ENCODE measurements at regions not wholly inside any gene's neighbourhood (a gene's known extent, or its start where the extent isn't known, plus 50 kb on each side); places are given as distances from the start of the nearest gene placed in this dataset.

DNA sequence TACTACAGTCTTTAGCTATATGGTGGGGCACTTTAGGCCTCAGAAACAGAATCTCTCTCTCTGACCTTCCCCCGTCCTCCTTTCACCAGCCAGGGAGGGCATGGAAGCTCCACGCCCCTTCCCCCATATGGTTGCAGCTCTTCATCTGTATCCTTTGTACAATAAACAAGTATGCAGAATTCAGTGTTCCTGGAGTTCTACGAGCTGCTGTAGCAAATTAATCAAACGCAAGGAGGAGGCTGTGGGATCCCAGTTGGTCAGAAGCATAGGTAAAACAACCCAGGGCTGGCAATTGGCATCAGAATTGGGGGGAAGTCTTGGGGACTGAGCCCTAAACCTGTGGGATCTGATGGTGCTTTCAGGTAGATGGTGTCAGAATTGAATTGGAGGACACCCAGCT lies 163.7 kb upstream of the NLRP1 start:
- H3K9me3 Mint-ChIP-seq, result no peaks in the 10 kb centered on the region
- no peak for DNase-seq
- Histone ChIP-seq H3K27ac (ENCODE audit: low read length) (no peak overlapping the region), H3K4me1 (ENCODE audit: control insufficient read depth, insufficient read depth, low read length) (no peaks in the 10 kb centered on the region), H3K36me3 (ENCODE audit: control insufficient read depth, insufficient read depth, low read length) (no peaks in the 10 kb centered on the region), H3K4me3 (ENCODE audit: low read length) (no peak overlapping the region), H3K27me3 (ENCODE audit: control insufficient read depth, insufficient read depth, low read length) (no peaks in the 10 kb centered on the region), H3K9me3 (ENCODE audit: control insufficient read depth, insufficient read depth, low read length) (no peaks in the 10 kb centered on the region)
- TF ChIP-seq, protein P1, sequence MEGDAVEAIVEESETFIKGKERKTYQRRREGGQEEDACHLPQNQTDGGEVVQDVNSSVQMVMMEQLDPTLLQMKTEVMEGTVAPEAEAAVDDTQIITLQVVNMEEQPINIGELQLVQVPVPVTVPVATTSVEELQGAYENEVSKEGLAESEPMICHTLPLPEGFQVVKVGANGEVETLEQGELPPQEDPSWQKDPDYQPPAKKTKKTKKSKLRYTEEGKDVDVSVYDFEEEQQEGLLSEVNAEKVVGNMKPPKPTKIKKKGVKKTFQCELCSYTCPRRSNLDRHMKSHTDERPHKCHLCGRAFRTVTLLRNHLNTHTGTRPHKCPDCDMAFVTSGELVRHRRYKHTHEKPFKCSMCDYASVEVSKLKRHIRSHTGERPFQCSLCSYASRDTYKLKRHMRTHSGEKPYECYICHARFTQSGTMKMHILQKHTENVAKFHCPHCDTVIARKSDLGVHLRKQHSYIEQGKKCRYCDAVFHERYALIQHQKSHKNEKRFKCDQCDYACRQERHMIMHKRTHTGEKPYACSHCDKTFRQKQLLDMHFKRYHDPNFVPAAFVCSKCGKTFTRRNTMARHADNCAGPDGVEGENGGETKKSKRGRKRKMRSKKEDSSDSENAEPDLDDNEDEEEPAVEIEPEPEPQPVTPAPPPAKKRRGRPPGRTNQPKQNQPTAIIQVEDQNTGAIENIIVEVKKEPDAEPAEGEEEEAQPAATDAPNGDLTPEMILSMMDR (IDR thresholded peaks at IDR 0.05), result no peak
- no peaks in the 10 kb centered on the region for H3K4me1 Mint-ChIP-seq
- WGBS (ENCODE audit: insufficient coverage), result 90% methylated on average over 4 of the region's 4 CpGs
- H3K4me3 Mint-ChIP-seq, result no peak overlapping the region
- no peak overlapping the region for H3K27ac Mint-ChIP-seq
- intact Hi-C loops (cut with micrococcal nuclease), result no loop called here
- H3K27me3 Mint-ChIP-seq (ENCODE audit: low read depth in 2 of 2), result peaks cover 10 to 11% of the 10 kb centered on the region in 2 donors
- H3K36me3 Mint-ChIP-seq, result no peaks in the 10 kb centered on the region
- no peak for ATAC-seq

DNA sequence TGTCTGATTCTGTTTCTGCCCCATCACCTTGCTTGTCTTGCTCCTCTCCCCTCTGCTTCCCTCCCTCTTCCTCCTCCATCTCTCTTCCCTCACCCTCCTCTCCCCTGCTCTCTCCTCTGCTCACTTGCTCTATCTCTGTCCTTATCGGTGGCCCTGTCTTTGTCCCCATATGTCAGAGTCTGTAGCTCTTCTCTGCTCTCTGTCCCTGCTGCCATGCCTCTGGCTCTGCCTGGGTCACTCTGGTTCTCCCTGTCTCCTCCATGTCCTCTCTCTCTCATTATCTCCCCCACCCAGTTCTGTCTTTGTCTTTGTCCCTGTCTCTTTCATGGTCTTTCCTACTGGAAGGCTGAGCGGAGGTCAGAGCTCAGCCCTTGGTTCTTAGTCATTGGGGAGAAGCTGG lies 169.1 kb upstream of the NLRP1 start:
- intact Hi-C loops (cut with micrococcal nuclease), result no loop called here
- ATAC-seq, result no peak
- WGBS (ENCODE audit: insufficient coverage), result 94% methylated on average over 2 of the region's 2 CpGs
- TF ChIP-seq, protein P1 (IDR thresholded peaks at IDR 0.05), result no peak
- Histone ChIP-seq H3K4me1 (ENCODE audit: control insufficient read depth, insufficient read depth, low read length) (no peaks in the 10 kb centered on the region), H3K27me3 (ENCODE audit: control insufficient read depth, insufficient read depth, low read length) (no peaks in the 10 kb centered on the region), H3K36me3 (ENCODE audit: control insufficient read depth, insufficient read depth, low read length) (no peaks in the 10 kb centered on the region), H3K27ac (ENCODE audit: low read length) (no peak overlapping the region), H3K9me3 (ENCODE audit: control insufficient read depth, insufficient read depth, low read length) (no peaks in the 10 kb centered on the region), H3K4me3 (ENCODE audit: low read length) (no peak overlapping the region)
- H3K9me3 Mint-ChIP-seq, result no peaks in the 10 kb centered on the region
- no peak overlapping the region for H3K27ac Mint-ChIP-seq
- no peak overlapping the region for H3K4me3 Mint-ChIP-seq
- H3K4me1 Mint-ChIP-seq, result no peaks in the 10 kb centered on the region
- no peak for DNase-seq
- no peaks in the 10 kb centered on the region for H3K36me3 Mint-ChIP-seq
- H3K27me3 Mint-ChIP-seq (ENCODE audit: low read depth in 2 of 2), result peaks cover 22 to 25% of the 10 kb centered on the region in 2 donors

DNA sequence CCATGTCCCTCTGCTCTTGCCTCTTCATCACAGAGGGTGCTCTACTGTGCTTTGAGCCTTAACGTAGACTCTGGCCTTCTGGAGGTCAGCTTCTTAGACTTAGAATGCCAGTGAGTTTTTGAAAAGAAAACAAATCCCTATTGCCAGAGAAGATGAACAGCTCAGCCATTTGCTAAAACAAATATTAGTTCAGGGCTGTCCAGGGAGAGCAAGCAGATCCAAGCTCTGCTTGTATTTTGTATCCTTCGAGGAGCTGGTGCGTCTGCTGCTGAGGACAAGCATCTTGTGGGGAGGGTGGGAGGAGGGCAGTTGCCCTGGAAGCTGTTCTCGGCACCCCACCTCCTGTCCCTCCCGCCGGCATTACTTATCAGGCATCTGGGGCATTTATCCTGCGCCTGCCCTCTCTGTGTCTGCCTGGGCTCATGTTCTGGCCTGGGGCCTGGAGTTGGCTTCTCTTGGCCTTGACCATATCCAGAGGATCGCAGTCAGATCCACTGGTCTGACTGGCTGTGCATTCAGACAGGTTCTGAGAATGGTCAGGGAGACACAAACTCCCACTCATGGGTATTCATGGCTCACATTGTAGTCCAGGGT lies 173.1 kb upstream of the NLRP1 start:
- Mint-ChIP-seq H3K4me1 (no peaks in the 10 kb centered on the region), H3K4me3 (no peak overlapping the region), H3K27ac (no peak overlapping the region), H3K9me3 (no peaks in the 10 kb centered on the region), H3K27me3 (ENCODE audit: low read depth in 2 of 2) (peaks cover 23 to 32% of the 10 kb centered on the region in 2 donors), H3K36me3 (no peaks in the 10 kb centered on the region)
- Histone ChIP-seq H3K27ac (ENCODE audit: low read length) (no peak overlapping the region), H3K4me1 (ENCODE audit: control insufficient read depth, insufficient read depth, low read length) (no peaks in the 10 kb centered on the region), H3K27me3 (ENCODE audit: control insufficient read depth, insufficient read depth, low read length) (no peaks in the 10 kb centered on the region), H3K4me3 (ENCODE audit: low read length) (no peak overlapping the region), H3K36me3 (ENCODE audit: control insufficient read depth, insufficient read depth, low read length) (no peaks in the 10 kb centered on the region), H3K9me3 (ENCODE audit: control insufficient read depth, insufficient read depth, low read length) (no peaks in the 10 kb centered on the region)
- ATAC-seq (no peak), DNase-seq (no peak)
- intact Hi-C loops (cut with micrococcal nuclease), result no loop called here
- WGBS (ENCODE audit: insufficient coverage), result 89% methylated on average over 8 of the region's 8 CpGs
- TF ChIP-seq, protein P1 (IDR thresholded peaks at IDR 0.05), result no peak

DNA sequence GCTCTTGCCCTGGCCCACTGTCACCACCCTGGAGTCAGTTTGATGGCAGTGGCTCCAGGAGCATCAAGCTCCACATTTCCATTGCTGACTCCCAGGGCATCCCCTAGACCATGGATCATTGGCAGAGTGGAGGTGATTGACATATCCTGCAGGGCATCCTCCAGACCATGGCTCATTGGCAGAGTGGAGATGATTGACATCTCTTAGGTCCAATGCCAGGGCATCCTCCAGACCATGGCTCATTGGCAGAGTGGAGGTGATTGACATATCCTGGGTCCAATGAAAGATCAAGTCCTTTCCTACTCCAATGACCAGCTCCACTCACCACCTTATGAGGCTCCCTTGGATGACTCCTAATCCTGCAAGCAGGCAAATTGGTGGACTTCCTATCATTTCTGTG lies 174.3 kb upstream of the NLRP1 start:
- H3K27me3 ChIP-seq (ENCODE audit: control insufficient read depth, insufficient read depth, low read length), result no peaks in the 10 kb centered on the region
- H3K4me1 Mint-ChIP-seq, result no peaks in the 10 kb centered on the region
- intact Hi-C loops (cut with micrococcal nuclease), result no loop called here
- no peak overlapping the region for H3K4me3 Mint-ChIP-seq
- DNase-seq (peak in 1 of 2 donors; percentile 4), ATAC-seq (peak in 1 of 3 donors; percentile 34)
- no peaks in the 10 kb centered on the region for H3K9me3 ChIP-seq (ENCODE audit: control insufficient read depth, insufficient read depth, low read length)
- TF ChIP-seq, protein P1 (IDR thresholded peaks at IDR 0.05), result no peak
- no peak overlapping the region for H3K4me3 ChIP-seq (ENCODE audit: low read length)
- no peak overlapping the region for H3K27ac ChIP-seq (ENCODE audit: low read length)
- H3K36me3 Mint-ChIP-seq, result no peaks in the 10 kb centered on the region
- no peaks in the 10 kb centered on the region for H3K9me3 Mint-ChIP-seq
- H3K27me3 Mint-ChIP-seq (ENCODE audit: low read depth in 2 of 2), result peaks cover 15 to 42% of the 10 kb centered on the region in 2 donors
- no peaks in the 10 kb centered on the region for H3K4me1 ChIP-seq (ENCODE audit: control insufficient read depth, insufficient read depth, low read length)
- no peak overlapping the region for H3K27ac Mint-ChIP-seq
- no peaks in the 10 kb centered on the region for H3K36me3 ChIP-seq (ENCODE audit: control insufficient read depth, insufficient read depth, low read length)
